IMR-90 (cell line): ENCODE measurements at regions not wholly inside any gene's neighbourhood (a gene's known extent, or its start where the extent isn't known, plus 50 kb on each side); places are given as distances from the start of the nearest gene placed in this dataset.

Experiments
- ATAC-seq: fragments of 200-7000 bp; cut with Tn5 transposase; 2 replicates; pipeline ENCODE4 v1.9.1; 2020; ENCODE audit warnings: low read depth, mild to moderate bottlenecking, moderate library complexity
- BruUV-seq: library from RNA; stranded (reverse); fragments of 400-500 nt; replicated peaks from 2 replicates; lab custom pipeline; 2021; lab: Mats Ljungman, UMichigan
- CTCF ChIA-PET: fragments of 300-600 bp; formaldehyde crosslinking; extraction: SDS; loops from one replicate; lab custom pipeline; 2021; ENCODE audit warnings: antibody characterized with exemption; lab: Yijun Ruan, JAX
- POLR2A ChIA-PET: fragments of 300-600 bp; sonication (Branson Sonifier 250); formaldehyde crosslinking; loops from one replicate; lab custom pipeline; 2022; ENCODE audit warnings: antibody characterized with exemption; ENCODE audit not compliant: unreplicated experiment; lab: Charles Lee
- DNase-seq: peaks from one replicate; pipeline ENCODE4 v3.0.0; 2013
- H2AFZ ChIP-seq: replicated peaks from 2 replicates; pipeline ENCODE3; 2013; ENCODE audit warnings: low read length, mild to moderate bottlenecking; ENCODE audit not compliant: poor library complexity
- H2AK5ac ChIP-seq: 2 replicates; pipeline ENCODE4 v1.6.1; 2013; ENCODE audit warnings: low read depth, low read length, inconsistent platforms
- H2AK9ac ChIP-seq: replicated peaks from 2 replicates; pipeline ENCODE3; 2013; ENCODE audit warnings: mild to moderate bottlenecking, low read depth, low read length, moderate library complexity; ENCODE audit not compliant: poor library complexity
- H2BK120ac ChIP-seq: 2 replicates; pipeline ENCODE4 v1.6.1; 2013; ENCODE audit warnings: low read depth, low read length, inconsistent platforms
- H2BK15ac ChIP-seq: 3 replicates; pipeline ENCODE4 v1.6.1; 2013; ENCODE audit warnings: low read depth, low read length, inconsistent platforms
- H2BK20ac ChIP-seq: 2 replicates; pipeline ENCODE4 v1.6.1; 2013; ENCODE audit warnings: low read depth, mild to moderate bottlenecking, inconsistent platforms, low read length, moderate library complexity
- H2BK5ac ChIP-seq: 2 replicates; pipeline ENCODE4 v1.6.1; 2013; ENCODE audit warnings: mild to moderate bottlenecking, low read depth, low read length, inconsistent platforms; ENCODE audit not compliant: poor library complexity, severe bottlenecking
- H3K14ac ChIP-seq: replicated peaks from 2 replicates; pipeline ENCODE4 v1.6.1; 2013; ENCODE audit warnings: low read depth, low read length, inconsistent platforms
- H3K18ac ChIP-seq: 2 replicates; pipeline ENCODE4 v1.6.1; 2013; ENCODE audit warnings: low read depth, low read length, control low read depth
- H3K23ac ChIP-seq: 2 replicates; pipeline ENCODE4 v1.6.1; 2013; ENCODE audit warnings: low read depth, low read length, inconsistent platforms
- H3K27ac ChIP-seq: 2 replicates; pipeline ENCODE4 v1.5.1; 2013; ENCODE audit warnings: mild to moderate bottlenecking, control low read depth, low read length; ENCODE audit not compliant: insufficient read depth
- H3K27me3 ChIP-seq: 2 replicates; pipeline ENCODE4 v1.6.1; 2013; ENCODE audit warnings: low read length; ENCODE audit not compliant: control insufficient read depth, insufficient read depth
- H3K36me3 ChIP-seq: 2 replicates; pipeline ENCODE4 v1.6.1; 2013; ENCODE audit warnings: low read length, mixed read lengths; ENCODE audit not compliant: control insufficient read depth, insufficient read depth
- H3K4ac ChIP-seq: 2 replicates; pipeline ENCODE4 v1.6.1; 2013; ENCODE audit warnings: low read depth, low read length, inconsistent platforms
- H3K4me1 ChIP-seq: 2 replicates; pipeline ENCODE4 v1.6.1; 2013; ENCODE audit warnings: low read length, mixed read lengths; ENCODE audit not compliant: control insufficient read depth, insufficient read depth
- H3K4me2 ChIP-seq: 2 replicates; pipeline ENCODE4 v1.6.1; 2013; ENCODE audit warnings: low read depth, mild to moderate bottlenecking, control low read depth, low read length, moderate library complexity
- H3K4me3 ChIP-seq: 2 replicates; pipeline ENCODE4 v1.5.1; 2013; ENCODE audit warnings: low read depth, mild to moderate bottlenecking, control low read depth, low read length, moderate library complexity; ENCODE audit not compliant: insufficient read depth
- H3K56ac ChIP-seq: 2 replicates; pipeline ENCODE4 v1.6.1; 2013; ENCODE audit warnings: low read length, inconsistent platforms; ENCODE audit not compliant: insufficient read depth; ENCODE audit errors: extremely low read depth
- H3K79me1 ChIP-seq, 2 experiments: 2 replicates each; pipeline ENCODE4 v1.6.1; 2013; ENCODE audit warnings: low read length in 2 of 2, inconsistent platforms in 1 of 2, low read depth in 1 of 2
- H3K9ac ChIP-seq: 2 replicates; pipeline ENCODE4 v1.6.1; 2013; ENCODE audit warnings: low read depth, low read length, control low read depth
- H3K9me1 ChIP-seq: 2 replicates; pipeline ENCODE4 v1.6.1; 2013; ENCODE audit warnings: low read length, inconsistent platforms; ENCODE audit not compliant: insufficient read depth
- H3K9me3 ChIP-seq: 2 replicates; pipeline ENCODE4 v1.6.1; 2013; ENCODE audit warnings: low read length; ENCODE audit not compliant: control insufficient read depth, insufficient read depth
- H4K20me1 ChIP-seq: 2 replicates; pipeline ENCODE4 v1.6.1; 2013; ENCODE audit warnings: low read length, inconsistent platforms; ENCODE audit not compliant: insufficient read depth
- H4K5ac ChIP-seq: 2 replicates; pipeline ENCODE4 v1.6.1; 2013; ENCODE audit warnings: mild to moderate bottlenecking, low read depth, low read length, control low read depth
- H4K8ac ChIP-seq, 2 experiments: 2 replicates each; pipeline ENCODE4 v1.6.1; 2013; ENCODE audit warnings: low read depth in 2 of 2, low read length in 2 of 2, control low read depth in 1 of 2, inconsistent platforms in 1 of 2
- H4K91ac ChIP-seq: 2 replicates; pipeline ENCODE4 v1.6.1; 2013; ENCODE audit warnings: low read depth, low read length, inconsistent platforms; ENCODE audit not compliant: insufficient read depth
- BHLHE40 ChIP-seq: fragments of 150-350 bp; IDR thresholded peaks from 2 replicates; pipeline ENCODE4 v1.6.1; 2016; ENCODE audit warnings: mild to moderate bottlenecking, low read depth, low read length
- CEBPB ChIP-seq: IDR thresholded peaks from 2 replicates; pipeline ENCODE4 v1.6.1; 2012; ENCODE audit warnings: low read depth, low read length, improper control_type of control experiment
- CTCF ChIP-seq: conservative IDR thresholded peaks from 2 replicates; pipeline ENCODE4 v1.5.1; 2012; ENCODE audit warnings: mild to moderate bottlenecking, low read depth, low read length, improper control_type of control experiment
- MAFK ChIP-seq: IDR thresholded peaks from 2 replicates; pipeline ENCODE4 v1.6.1; 2012; ENCODE audit warnings: low read depth, low read length, improper control_type of control experiment
- NFE2L2 ChIP-seq: fragments of 150-350 bp; IDR thresholded peaks from 2 replicates; pipeline ENCODE4 v1.6.1; 2016; ENCODE audit warnings: low read depth, mild to moderate bottlenecking, low read length
- POLR2A ChIP-seq: IDR thresholded peaks from 2 replicates; pipeline ENCODE4 v1.6.1; 2012; ENCODE audit warnings: mild to moderate bottlenecking, low read depth, low read length
- RAD21 ChIP-seq: IDR thresholded peaks from 2 replicates; pipeline ENCODE4 v1.6.1; 2012; ENCODE audit warnings: low read length, improper control_type of control experiment
- RCOR1 ChIP-seq: IDR thresholded peaks from 2 replicates; pipeline ENCODE4 v1.6.1; 2012; ENCODE audit warnings: mild to moderate bottlenecking, low read length, improper control_type of control experiment; ENCODE audit not compliant: insufficient replicate concordance
- RFX5 ChIP-seq: IDR thresholded peaks from 2 replicates; pipeline ENCODE4 v1.8.0; 2012; ENCODE audit warnings: low read depth, mild to moderate bottlenecking, low read length, moderate library complexity
- dilution Hi-C: fragments of 300-500 bp; cut with HindIII; formaldehyde crosslinking; loops from one replicate; pipeline ENCODE4 v1.14.3; 2018; ENCODE audit warnings: low sequenced_read_pairs; ENCODE audit not compliant: unreplicated experiment
- in situ Hi-C: fragments of 300-500 bp; cut with MboI; formaldehyde crosslinking; loops from 3 replicates; pipeline ENCODE4 v1.14.3; 2019; ENCODE audit warnings: low sequenced_read_pairs, inconsistent platforms, mixed read lengths
- intact Hi-C: fragments of 100-400 bp; cut with micrococcal nuclease; formaldehyde crosslinking; loops from 2 replicates; pipeline ENCODE4 v1.10.0; 2022

GRCh38 chr3:110938629-110939028 lies 133.0 kb upstream of the NECTIN3 start:
- no peak overlapping the region for H3K4me3 ChIP-seq

More at GRCh38 chr3:110938629-110939028, 133.0 kb upstream of the NECTIN3 start:
- Histone ChIP-seq H3K4ac (no peak overlapping the region), H4K91ac (no peak overlapping the region), H2BK20ac (no peak overlapping the region), H4K5ac (no peak overlapping the region), H2BK5ac (no peak overlapping the region), H3K9me3 (peaks cover under 1% of the 10 kb centered on the region; the same call in 1 of the 2 replicates), H3K18ac (no peak overlapping the region), H3K4me1 (no peaks in the 10 kb centered on the region; the same call in 1 of the 2 replicates), H3K79me1 (no peaks in the 10 kb centered on the region), H3K9me1 (no peaks in the 10 kb centered on the region), H2BK120ac (no peak overlapping the region), H2BK15ac (no peak overlapping the region), H4K8ac (no peak overlapping the region), H2AK5ac (no peak overlapping the region), H2AK9ac (no peak overlapping the region), H3K14ac (no peak overlapping the region), H3K56ac (no peak overlapping the region), H4K20me1 (no peaks in the 10 kb centered on the region), H3K27ac (no peak overlapping the region), H3K9ac (no peak overlapping the region), H2AFZ (no peak overlapping the region), H3K27me3 (no peaks in the 10 kb centered on the region), H3K23ac (no peak overlapping the region), H3K4me2 (no peak overlapping the region), H3K36me3 (no peaks in the 10 kb centered on the region)
- dilution Hi-C loops (no loop called here), intact Hi-C loops (no loop called here), in situ Hi-C loops (no loop called here)
- ATAC-seq (no peak), DNase-seq (no peak)
- TF ChIP-seq RFX5 (no peak), CEBPB (no peak), POLR2A (no peak), RAD21 (no peak), CTCF (no peak), NFE2L2 (no peak), BHLHE40 (no peak), RCOR1 (no peak), MAFK (no peak)
- ChIA-PET CTCF (no interaction called here), POLR2A (no interaction called here)
- no TSS peak for BruUV-seq
